Parathyroid adenoma (tissue), 2 donors: ENCODE measurements at regions not wholly inside any gene's neighbourhood (a gene's known extent, or its start where the extent isn't known, plus 50 kb on each side); places are given as distances from the start of the nearest gene placed in this dataset.

ENCODE experiments used
- H2AFZ ChIP-seq: fragments of 300-600 bp; sonication (generic); one replicate; pipeline ENCODE4 v1.7.0; 2017; ENCODE audit warnings: antibody characterized with exemption, mild to moderate bottlenecking
- H3K27ac ChIP-seq: fragments of 300-600 bp; sonication (generic); one replicate; pipeline ENCODE4 v1.7.0; 2017
- H3K27me3 ChIP-seq: fragments of 300-600 bp; sonication (generic); one replicate; pipeline ENCODE4 v1.7.0; 2017; ENCODE audit warnings: low read length; ENCODE audit not compliant: control insufficient read depth, insufficient read depth
- H3K36me3 ChIP-seq: fragments of 300-600 bp; sonication (generic); one replicate; pipeline ENCODE4 v1.7.0; 2017; ENCODE audit warnings: low read length; ENCODE audit not compliant: control insufficient read depth, insufficient read depth
- H3K4me1 ChIP-seq: fragments of 300-600 bp; sonication (generic); one replicate; pipeline ENCODE4 v1.7.0; 2017; ENCODE audit warnings: control low read depth
- H3K4me2 ChIP-seq: fragments of 300-600 bp; sonication (generic); one replicate; pipeline ENCODE4 v1.7.0; 2017; ENCODE audit warnings: low read length
- H3K4me3 ChIP-seq: fragments of 300-600 bp; sonication (generic); one replicate; pipeline ENCODE4 v1.7.0; 2017; ENCODE audit warnings: low read depth, low read length
- H3K79me2 ChIP-seq: fragments of 300-600 bp; sonication (generic); one replicate; pipeline ENCODE4 v1.7.0; 2017; ENCODE audit warnings: control low read depth
- H3K9ac ChIP-seq: fragments of 300-600 bp; sonication (generic); one replicate; pipeline ENCODE4 v1.7.0; 2017; ENCODE audit warnings: mild to moderate bottlenecking
- H3K9me3 ChIP-seq: fragments of 300-600 bp; sonication (generic); one replicate; pipeline ENCODE4 v1.7.0; 2017; ENCODE audit warnings: low read length; ENCODE audit not compliant: control insufficient read depth
- CTCF ChIP-seq: fragments of 300-600 bp; sonication (generic); IDR thresholded peaks from one replicate; pipeline ENCODE4 v1.7.0; 2017; ENCODE audit warnings: antibody characterized with exemption, mild to moderate bottlenecking
- donor health status: primary hyperparathyroidism.

- no peak overlapping the region for H3K4me3 ChIP-seq
- TF ChIP-seq CTCF, result no peak
Observed at GRCh38 chr22:47665151-47665550, 902.7 kb downstream of the TBC1D22A start.

GRCh38 chr22:47663615-47664605 lies 901.5 kb downstream of the TBC1D22A start:
- Histone ChIP-seq H3K36me3 (no peaks in the 10 kb centered on the region), H3K4me2 (no peak overlapping the region), H3K79me2 (no peaks in the 10 kb centered on the region), H3K4me1 (no peaks in the 10 kb centered on the region), H3K27ac (no peak overlapping the region), H3K4me3 (no peak overlapping the region), H3K9me3 (no peaks in the 10 kb centered on the region), H3K27me3 (no peaks in the 10 kb centered on the region), H2AFZ (no peak overlapping the region), H3K9ac (no peak overlapping the region)
- no peak for TF ChIP-seq CTCF

More at GRCh38 chr22:47665151-47665550, 902.7 kb downstream of the TBC1D22A start:
- no peaks in the 10 kb centered on the region for H3K27me3 ChIP-seq
- H3K9me3 ChIP-seq, result no peaks in the 10 kb centered on the region
- no peaks in the 10 kb centered on the region for H3K79me2 ChIP-seq
- H2AFZ ChIP-seq, result no peak overlapping the region
- no peak overlapping the region for H3K4me2 ChIP-seq
- H3K27ac ChIP-seq, result no peak overlapping the region
- H3K36me3 ChIP-seq, result no peaks in the 10 kb centered on the region
- no peaks in the 10 kb centered on the region for H3K4me1 ChIP-seq
- H3K9ac ChIP-seq, result no peak overlapping the region

GRCh38 chr22:47659467-47660223 lies 897.2 kb downstream of the TBC1D22A start:
- no peak overlapping the region for H2AFZ ChIP-seq
- TF ChIP-seq CTCF, result no peak
- H3K9me3 ChIP-seq, result no peaks in the 10 kb centered on the region
- H3K27ac ChIP-seq, result no peak overlapping the region
- H3K36me3 ChIP-seq, result no peaks in the 10 kb centered on the region
- no peak overlapping the region for H3K4me3 ChIP-seq
- peaks cover 2% of the 10 kb centered on the region for H3K4me1 ChIP-seq
- no peak overlapping the region for H3K4me2 ChIP-seq
- H3K79me2 ChIP-seq, result no peaks in the 10 kb centered on the region
- H3K9ac ChIP-seq, result no peak overlapping the region
- no peaks in the 10 kb centered on the region for H3K27me3 ChIP-seq

- Histone ChIP-seq H3K36me3 (no peaks in the 10 kb centered on the region), H3K79me2 (no peaks in the 10 kb centered on the region), H3K27ac (no peak overlapping the region), H3K9ac (no peak overlapping the region), H3K27me3 (no peaks in the 10 kb centered on the region), H3K4me1 (peaks cover 2% of the 10 kb centered on the region), H3K4me2 (no peak overlapping the region), H3K4me3 (no peak overlapping the region), H2AFZ (no peak overlapping the region), H3K9me3 (no peaks in the 10 kb centered on the region)
- TF ChIP-seq CTCF, result no peak
Observed at GRCh38 chr22:47658182-47658581, 895.7 kb downstream of the TBC1D22A start.
